Fibroblast of peridontal ligament (primary cell): ENCODE measurements at regions not wholly inside any gene's neighbourhood (a gene's known extent, or its start where the extent isn't known, plus 50 kb on each side); places are given as distances from the start of the nearest gene placed in this dataset.

Experiments
- DNase-seq: peaks from one replicate; pipeline ENCODE4 v3.0.0-alpha.2; 2010; ENCODE audit errors: extremely low read depth

GRCh38 chr14:53358166-53358565, 205.0 kb upstream of the DDHD1 start:
- no peak for DNase-seq

- DNase-seq: no peak
Measured at GRCh38 chr14:53356361-53357150, 203.4 kb upstream of the DDHD1 start.

- DNase-seq: peak; percentile 57
Measured at GRCh38 chr14:53355581-53356112, 202.5 kb upstream of the DDHD1 start.

GRCh38 chr14:53354336-53354735, 201.2 kb upstream of the DDHD1 start:
- DNase-seq: peak; percentile 52

- DNase-seq: no peak
Measured at GRCh38 chr14:53350866-53351265, 197.7 kb upstream of the DDHD1 start.

- no peak for DNase-seq
Measured at GRCh38 chr14:53350429-53350828, 197.3 kb upstream of the DDHD1 start.

- DNase-seq: no peak
Measured at GRCh38 chr14:53346988-53347387, 193.9 kb upstream of the DDHD1 start.

- DNase-seq: no peak
Measured at GRCh38 chr14:53341324-53341723, 188.2 kb upstream of the DDHD1 start.

- DNase-seq: peak; percentile 59
Measured at GRCh38 chr14:53338192-53338591, 185.1 kb upstream of the DDHD1 start.

- DNase-seq: no peak
Measured at GRCh38 chr14:53336729-53337128, 183.6 kb upstream of the DDHD1 start.

GRCh38 chr14:53333809-53334208, 180.7 kb upstream of the DDHD1 start:
- DNase-seq: no peak

- peak; percentile 21 for DNase-seq
Measured at GRCh38 chr14:53331921-53332320, 178.8 kb upstream of the DDHD1 start.

GRCh38 chr14:53331247-53331646, 178.1 kb upstream of the DDHD1 start:
- DNase-seq: peak; percentile 72

GRCh38 chr14:53330441-53330840, 177.3 kb upstream of the DDHD1 start:
- no peak for DNase-seq

GRCh38 chr14:53328841-53329240, 175.7 kb upstream of the DDHD1 start:
- DNase-seq: peak; percentile 22

GRCh38 chr14:53327716-53328115, 174.6 kb upstream of the DDHD1 start:
- DNase-seq: no peak

- peak; percentile 39 for DNase-seq
Measured at GRCh38 chr14:53325176-53325806, 172.2 kb upstream of the DDHD1 start.

- no peak for DNase-seq
Measured at GRCh38 chr14:53316504-53316903, 163.4 kb upstream of the DDHD1 start.

GRCh38 chr14:53310412-53310811, 157.3 kb upstream of the DDHD1 start:
- DNase-seq: no peak

GRCh38 chr14:53306911-53307310, 153.8 kb upstream of the DDHD1 start:
- peak; percentile 61 for DNase-seq

GRCh38 chr14:53306267-53306721, 153.2 kb upstream of the DDHD1 start:
- peak; percentile 87 for DNase-seq

- DNase-seq: peak; percentile 58
Measured at GRCh38 chr14:53304726-53305381, 151.7 kb upstream of the DDHD1 start.
